ENCODE measurements at regions not wholly inside any gene's neighbourhood (a gene's known extent, or its start where the extent isn't known, plus 50 kb on each side); places are given as distances from the start of the nearest gene placed in this dataset.

GRCh38 chr15:26178640-26179220 is 315.6 kb upstream of the ATP10A start:
- no peak for DNase-seq

GRCh38 chr15:26177816-26178215 is 314.7 kb upstream of the ATP10A start:
- no peak for DNase-seq

GRCh38 chr15:26176831-26177230 is 313.7 kb upstream of the ATP10A start:
- DNase-seq: no peak

- DNase-seq: no peak
Measured at GRCh38 chr15:26171266-26171665, 308.1 kb upstream of the ATP10A start.

GRCh38 chr15:26166429-26166828 is 303.3 kb upstream of the ATP10A start:
- no peak for DNase-seq

GRCh38 chr15:26165546-26165945 is 302.4 kb upstream of the ATP10A start:
- DNase-seq: no peak

- no peak for DNase-seq
Measured at GRCh38 chr15:26160343-26160742, 297.2 kb upstream of the ATP10A start.

GRCh38 chr15:26158176-26158575 is 295.0 kb upstream of the ATP10A start:
- no peak for DNase-seq

- DNase-seq: no peak
Measured at GRCh38 chr15:26157081-26157480, 294.0 kb upstream of the ATP10A start.

- DNase-seq: no peak
Measured at GRCh38 chr15:26156051-26156450, 292.9 kb upstream of the ATP10A start.

GRCh38 chr15:26148156-26148860 is 285.2 kb upstream of the ATP10A start:
- no peak for DNase-seq

GRCh38 chr15:26146202-26146601 is 283.1 kb upstream of the ATP10A start:
- no peak for DNase-seq

- no peak for DNase-seq
Measured at GRCh38 chr15:26145796-26146195, 282.7 kb upstream of the ATP10A start.

GRCh38 chr15:26144836-26145235 is 281.7 kb upstream of the ATP10A start:
- no peak for DNase-seq

GRCh38 chr15:26143221-26143620 is 280.1 kb upstream of the ATP10A start:
- no peak for DNase-seq

- DNase-seq: no peak
Measured at GRCh38 chr15:26134812-26135211, 271.7 kb upstream of the ATP10A start.

- DNase-seq: no peak
Measured at GRCh38 chr15:26134152-26134551, 271.0 kb upstream of the ATP10A start.

GRCh38 chr15:26132811-26133210 is 269.7 kb upstream of the ATP10A start:
- DNase-seq: no peak

- DNase-seq: no peak
Measured at GRCh38 chr15:26129852-26130251, 266.7 kb upstream of the ATP10A start.

- DNase-seq: no peak
Measured at GRCh38 chr15:26128611-26129140, 265.5 kb upstream of the ATP10A start.

GRCh38 chr15:26126819-26127387 is 263.8 kb upstream of the ATP10A start:
- DNase-seq: no peak

GRCh38 chr15:26126070-26126469 is 262.9 kb upstream of the ATP10A start:
- DNase-seq: no peak

- DNase-seq: no peak
Measured at GRCh38 chr15:26125664-26126063, 262.5 kb upstream of the ATP10A start.

GRCh38 chr15:26119322-26119721 is 256.2 kb upstream of the ATP10A start:
- no peak for DNase-seq
